ENCODE measurements at regions not wholly inside any gene's neighbourhood (a gene's known extent, or its start where the extent isn't known, plus 50 kb on each side); places are given as distances from the start of the nearest gene placed in this dataset.

DNA sequence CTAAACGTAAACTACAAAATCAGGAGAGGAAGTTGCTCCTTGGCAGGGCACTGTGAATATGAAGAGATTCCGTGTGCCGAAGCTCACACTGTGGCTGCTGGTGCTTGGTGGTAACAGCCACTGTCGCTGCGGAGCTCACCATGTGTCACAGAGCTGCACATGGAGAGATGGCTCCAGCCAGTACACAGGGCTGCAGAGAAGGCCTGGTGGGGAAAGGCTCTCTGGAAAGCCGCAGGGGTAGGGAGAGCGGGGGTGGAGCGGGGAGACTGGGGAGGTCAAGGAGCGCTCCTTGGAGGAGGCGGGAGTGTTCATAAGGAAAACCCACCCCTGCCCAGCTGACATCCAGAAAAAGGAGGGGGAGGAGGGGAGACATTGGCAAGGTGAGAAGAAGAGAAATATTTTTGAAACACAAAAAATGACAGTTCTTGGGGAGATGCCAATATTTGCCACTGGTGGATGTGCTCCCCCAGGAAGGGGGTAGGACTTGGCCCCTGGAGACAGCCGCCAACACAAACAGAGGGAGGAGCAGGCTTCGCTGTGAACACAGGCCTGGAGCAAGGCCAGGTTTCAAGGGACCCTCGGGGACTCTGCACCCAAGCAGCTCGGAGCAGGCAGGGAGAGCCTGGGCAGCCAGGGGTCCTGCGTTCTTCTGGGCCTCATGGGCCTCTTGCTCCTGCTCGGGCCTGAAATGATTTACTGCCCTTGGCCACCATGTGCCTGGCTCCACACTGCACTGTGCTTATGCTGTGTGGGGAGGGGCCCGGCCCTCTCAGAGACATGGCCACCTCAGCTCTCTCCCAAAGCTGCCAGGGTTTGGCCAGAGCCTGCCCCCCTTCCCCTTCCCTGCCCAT, 102.6 kb upstream of the GLI2 start (continued):
- TF ChIP-seq GATA4 (IDR thresholded peaks at IDR 0.05; ENCODE audit: borderline replicate concordance, low read depth), result no peak
- TF ChIP-seq SKI (IDR thresholded peaks at IDR 0.05; ENCODE audit: partially characterized antibody), result no peak
- no peak for TF ChIP-seq ZFP82 (CRISPR knock-in tag; IDR thresholded peaks at IDR 0.05; ENCODE audit: borderline replicate concordance)
- TF ChIP-seq ATRX (CRISPR knock-in tag; IDR thresholded peaks at IDR 0.05; ENCODE audit: borderline replicate concordance), result no peak
- no peak for TF ChIP-seq KAT2B (IDR thresholded peaks at IDR 0.05; ENCODE audit: borderline replicate concordance, low read depth, low read length)
- no peak for TF ChIP-seq ZNF503 (CRISPR knock-in tag; IDR thresholded peaks at IDR 0.05)
- no peak for TF ChIP-seq MED8 (CRISPR knock-in tag; IDR thresholded peaks at IDR 0.05; ENCODE audit: insufficient replicate concordance)
- no peak for TF ChIP-seq ZNF382 (CRISPR knock-in tag; IDR thresholded peaks at IDR 0.05; ENCODE audit: borderline replicate concordance)
- TF ChIP-seq HOXA3 (CRISPR knock-in tag; IDR thresholded peaks at IDR 0.05), result peak; percentile 38; the same call in 1 of the 2 replicates
- TF ChIP-seq TRIM24 (CRISPR knock-in tag; IDR thresholded peaks at IDR 0.05), result no peak
- TF ChIP-seq ARID5B (CRISPR knock-in tag; IDR thresholded peaks at IDR 0.05), result peak; percentile 47; the same call in 1 of the 2 replicates
- TF ChIP-seq TBX2 (CRISPR knock-in tag; IDR thresholded peaks at IDR 0.05; ENCODE audit: borderline replicate concordance), result peak; percentile 38; the same call in 1 of the 2 replicates
- TF ChIP-seq ZFP1 (CRISPR knock-in tag; IDR thresholded peaks at IDR 0.05), result no peak
- no peak for TF ChIP-seq ZXDC (CRISPR knock-in tag; IDR thresholded peaks at IDR 0.05)
- no peak for TF ChIP-seq NFATC3 (CRISPR knock-in tag; IDR thresholded peaks at IDR 0.05)
- TF ChIP-seq, protein P1, sequence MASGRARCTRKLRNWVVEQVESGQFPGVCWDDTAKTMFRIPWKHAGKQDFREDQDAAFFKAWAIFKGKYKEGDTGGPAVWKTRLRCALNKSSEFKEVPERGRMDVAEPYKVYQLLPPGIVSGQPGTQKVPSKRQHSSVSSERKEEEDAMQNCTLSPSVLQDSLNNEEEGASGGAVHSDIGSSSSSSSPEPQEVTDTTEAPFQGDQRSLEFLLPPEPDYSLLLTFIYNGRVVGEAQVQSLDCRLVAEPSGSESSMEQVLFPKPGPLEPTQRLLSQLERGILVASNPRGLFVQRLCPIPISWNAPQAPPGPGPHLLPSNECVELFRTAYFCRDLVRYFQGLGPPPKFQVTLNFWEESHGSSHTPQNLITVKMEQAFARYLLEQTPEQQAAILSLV (CRISPR knock-in tag; IDR thresholded peaks at IDR 0.05; ENCODE audit: borderline replicate concordance), result no peak
- TF ChIP-seq ZNF451 (CRISPR knock-in tag; IDR thresholded peaks at IDR 0.05), result no peak
- no peak for TF ChIP-seq KLF6 (CRISPR knock-in tag; IDR thresholded peaks at IDR 0.05)
- TF ChIP-seq PITX1 (CRISPR knock-in tag; IDR thresholded peaks at IDR 0.05), result no peak
- TF ChIP-seq ZNF317 (CRISPR knock-in tag; IDR thresholded peaks at IDR 0.05), result no peak
- no peak for TF ChIP-seq NCOA2 (CRISPR knock-in tag; IDR thresholded peaks at IDR 0.05)
